H1 (cell line): ENCODE measurements at regions not wholly inside any gene's neighbourhood (a gene's known extent, or its start where the extent isn't known, plus 50 kb on each side); places are given as distances from the start of the nearest gene placed in this dataset.

Source experiments
- PHF8 ChIP-seq: fragments of 200-600 bp; sonication (generic); conservative IDR thresholded peaks from 2 replicates; pipeline ENCODE4 v1.7.1; 2012; ENCODE audit warnings: low read depth, mild to moderate bottlenecking, inconsistent platforms, low read length, moderate library complexity
- POLR2A ChIP-seq, 2 experiments: IDR thresholded peaks; 1 replicate in 1 of 2; 2 replicates in 1 of 2; pipeline ENCODE4 v1.6.1; 2011; ENCODE audit warnings: low read depth in 2 of 2, low read length in 2 of 2, mild to moderate bottlenecking in 2 of 2; ENCODE audit errors: control extremely low read depth in 1 of 2
- ZNF274 ChIP-seq: IDR thresholded peaks from 2 replicates; pipeline ENCODE4 v1.7.0; 2012; ENCODE audit warnings: low read length, borderline replicate concordance; ENCODE audit errors: extremely low read depth

- TF ChIP-seq POLR2A (IDR thresholded peaks at IDR 0.05; ENCODE audit: control extremely low read depth in 1 of 2, low read depth in 2 of 2, low read length in 2 of 2) (no peak), PHF8 (no peak), ZNF274 (no peak)
Observed at GRCh38 chr1:5150191-5150590, 495.8 kb downstream of the AJAP1 start.
